ENCODE measurements at regions not wholly inside any gene's neighbourhood (a gene's known extent, or its start where the extent isn't known, plus 50 kb on each side); places are given as distances from the start of the nearest gene placed in this dataset.

GRCh38 chr18:40760251-40760650 lies 1194.8 kb upstream of the PIK3C3 start:
- CTCF ChIA-PET (ENCODE audit: unreplicated experiment) = no interaction called here
- Histone ChIP-seq H3K27ac (ENCODE audit: low read depth, low read length, poor library complexity, severe bottlenecking) (no peak overlapping the region), H2AFZ (ENCODE audit: low read length) (no peak overlapping the region), H3K4me3 (ENCODE audit: low read depth, low read length, poor library complexity, severe bottlenecking) (no peak overlapping the region), H4K20me1 (ENCODE audit: insufficient read depth, low read length) (no peaks in the 10 kb centered on the region), H3K9me2 (ENCODE audit: insufficient read depth, low read length) (no peaks in the 10 kb centered on the region), H3K4me2 (ENCODE audit: low read length) (no peak overlapping the region), H3K36me3 (ENCODE audit: insufficient read depth, low read length) (no peaks in the 10 kb centered on the region), H3K4me1 (ENCODE audit: insufficient read depth, low read length, poor library complexity, severe bottlenecking) (no peaks in the 10 kb centered on the region), H3K79me2 (ENCODE audit: insufficient read depth, low read depth, low read length) (no peaks in the 10 kb centered on the region), H3K9me3 (ENCODE audit: low read length) (no peaks in the 10 kb centered on the region)
- TF ChIP-seq EZH2phosphoT487 (IDR thresholded peaks at IDR 0.05; ENCODE audit: borderline replicate concordance, low read depth, low read length) (no peak), CTCF (conservative IDR thresholded peaks at IDR 0.05; ENCODE audit: low read length) (no peak)
- no peak for DNase-seq (ENCODE audit: low spot score)
- POLR2A ChIA-PET = no interaction called here
- BruUV-seq (replicated peaks) = no TSS peak
- intact Hi-C loops (cut with micrococcal nuclease; ENCODE audit: unreplicated experiment) = no loop called here

DNA sequence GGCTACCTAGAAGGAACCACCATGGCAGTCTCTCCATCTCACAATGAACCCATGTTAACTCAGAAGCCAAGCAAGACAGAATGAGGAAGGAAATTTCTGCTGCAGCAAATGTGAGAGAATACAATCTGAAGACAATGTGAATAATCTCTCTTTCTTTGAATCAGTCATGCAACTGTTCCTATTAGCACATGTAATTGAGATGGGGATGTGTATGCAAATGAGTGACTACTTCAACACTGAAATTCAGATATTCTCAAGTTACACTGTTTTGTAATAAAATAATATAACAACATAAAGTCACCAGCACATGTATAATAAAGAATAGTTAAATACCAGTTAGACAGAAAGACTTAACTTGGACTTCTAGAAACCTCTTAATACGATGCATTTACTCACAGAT lies 1200.6 kb upstream of the PIK3C3 start:
- intact Hi-C loops (cut with micrococcal nuclease; ENCODE audit: unreplicated experiment) = no loop called here
- TF ChIP-seq EZH2phosphoT487 (IDR thresholded peaks at IDR 0.05; ENCODE audit: borderline replicate concordance, low read depth, low read length) (no peak), CTCF (conservative IDR thresholded peaks at IDR 0.05; ENCODE audit: low read length) (no peak)
- Histone ChIP-seq H4K20me1 (ENCODE audit: insufficient read depth, low read length) (no peaks in the 10 kb centered on the region), H3K9me3 (ENCODE audit: low read length) (no peaks in the 10 kb centered on the region), H3K27ac (ENCODE audit: low read depth, low read length, poor library complexity, severe bottlenecking) (no peak overlapping the region), H3K79me2 (ENCODE audit: insufficient read depth, low read depth, low read length) (no peaks in the 10 kb centered on the region), H3K36me3 (ENCODE audit: insufficient read depth, low read length) (no peaks in the 10 kb centered on the region), H3K4me1 (ENCODE audit: insufficient read depth, low read length, poor library complexity, severe bottlenecking) (no peaks in the 10 kb centered on the region), H3K4me3 (ENCODE audit: low read depth, low read length, poor library complexity, severe bottlenecking) (no peak overlapping the region), H3K9me2 (ENCODE audit: insufficient read depth, low read length) (no peaks in the 10 kb centered on the region), H3K4me2 (ENCODE audit: low read length) (no peak overlapping the region), H2AFZ (ENCODE audit: low read length) (no peak overlapping the region)
- no TSS peak for BruUV-seq (replicated peaks)
- ChIA-PET CTCF (ENCODE audit: unreplicated experiment) (no interaction called here), POLR2A (no interaction called here)
- DNase-seq (ENCODE audit: low spot score) = no peak

DNA sequence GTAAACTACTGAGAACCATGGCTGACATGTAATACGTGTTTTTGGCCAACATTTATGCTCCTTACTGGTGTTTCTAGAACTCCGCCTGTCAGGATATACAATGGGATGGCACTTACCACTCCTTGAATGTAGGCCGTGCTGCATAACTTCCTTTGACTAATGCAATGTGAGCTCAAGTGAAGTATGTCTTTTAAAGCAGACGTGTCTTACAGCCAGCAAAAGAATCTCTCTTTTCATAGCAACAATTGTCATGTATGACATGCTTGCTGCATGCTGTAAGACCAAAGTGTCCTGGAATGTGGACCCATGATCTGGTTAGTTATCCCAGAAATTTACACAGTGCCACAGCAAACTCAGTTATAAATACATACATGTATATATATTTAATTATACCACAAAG lies 1202.7 kb upstream of the PIK3C3 start:
- no peaks in the 10 kb centered on the region for H4K20me1 ChIP-seq (ENCODE audit: insufficient read depth, low read length)
- BruUV-seq (replicated peaks) = no TSS peak
- intact Hi-C loops (cut with micrococcal nuclease; ENCODE audit: unreplicated experiment) = no loop called here
- no peak overlapping the region for H3K27ac ChIP-seq (ENCODE audit: low read depth, low read length, poor library complexity, severe bottlenecking)
- DNase-seq (ENCODE audit: low spot score) = no peak
- TF ChIP-seq EZH2phosphoT487 (IDR thresholded peaks at IDR 0.05; ENCODE audit: borderline replicate concordance, low read depth, low read length) (no peak), CTCF (conservative IDR thresholded peaks at IDR 0.05; ENCODE audit: low read length) (no peak)
- ChIA-PET CTCF (ENCODE audit: unreplicated experiment) (no interaction called here), POLR2A (no interaction called here)
- H3K9me3 ChIP-seq (ENCODE audit: low read length) = no peaks in the 10 kb centered on the region
- H3K79me2 ChIP-seq (ENCODE audit: insufficient read depth, low read depth, low read length) = no peaks in the 10 kb centered on the region
- no peak overlapping the region for H3K4me2 ChIP-seq (ENCODE audit: low read length)
- H3K4me3 ChIP-seq (ENCODE audit: low read depth, low read length, poor library complexity, severe bottlenecking) = no peak overlapping the region
- no peaks in the 10 kb centered on the region for H3K36me3 ChIP-seq (ENCODE audit: insufficient read depth, low read length)
- no peak overlapping the region for H2AFZ ChIP-seq (ENCODE audit: low read length)
- no peaks in the 10 kb centered on the region for H3K4me1 ChIP-seq (ENCODE audit: insufficient read depth, low read length, poor library complexity, severe bottlenecking)
- no peaks in the 10 kb centered on the region for H3K9me2 ChIP-seq (ENCODE audit: insufficient read depth, low read length)
